H9 (cell line): ENCODE measurements at regions not wholly inside any gene's neighbourhood (a gene's known extent, or its start where the extent isn't known, plus 50 kb on each side); places are given as distances from the start of the nearest gene placed in this dataset. TPM values are rescaled to one million over a fixed set of nuclear protein-coding genes. Genes with fewer than 3 reads are reported as not detected.

Source experiments
- DNase-seq: peaks from one replicate; pipeline ENCODE4 v3.0.0-alpha.2; 2017
- H2AFZ ChIP-seq: one replicate; pipeline ENCODE4 v1.6.1; 2013; ENCODE audit warnings: mild to moderate bottlenecking, low read length, control low read depth, moderate library complexity
- H2AK5ac ChIP-seq: 2 replicates; pipeline ENCODE4 v1.6.1; 2013; ENCODE audit warnings: low read length, control low read depth, mixed read lengths; ENCODE audit not compliant: insufficient read length
- H2BK120ac ChIP-seq: one replicate; pipeline ENCODE4 v1.6.1; 2013; ENCODE audit warnings: low read depth, mild to moderate bottlenecking, low read length, control low read depth, inconsistent platforms; ENCODE audit not compliant: poor library complexity, severe bottlenecking
- H2BK12ac ChIP-seq: 2 replicates; pipeline ENCODE4 v1.6.1; 2013; ENCODE audit warnings: low read length, control low read depth, mixed read lengths, low read depth; ENCODE audit not compliant: insufficient read length
- H2BK15ac ChIP-seq: 2 replicates; pipeline ENCODE4 v1.6.1; 2013; ENCODE audit warnings: low read depth, low read length, control low read depth
- H2BK20ac ChIP-seq: one replicate; pipeline ENCODE4 v1.6.1; 2013; ENCODE audit warnings: low read depth, mild to moderate bottlenecking, low read length, control low read depth, inconsistent platforms; ENCODE audit not compliant: poor library complexity, severe bottlenecking
- H2BK5ac ChIP-seq: 2 replicates; pipeline ENCODE4 v1.6.1; 2013; ENCODE audit warnings: low read length, control low read depth, mixed read lengths; ENCODE audit not compliant: insufficient read length
- H3K14ac ChIP-seq: 2 replicates; pipeline ENCODE4 v1.6.1; 2013; ENCODE audit warnings: low read length, control low read depth; ENCODE audit not compliant: insufficient read depth
- H3K18ac ChIP-seq: 2 replicates; pipeline ENCODE4 v1.6.1; 2013; ENCODE audit warnings: low read depth, mild to moderate bottlenecking, mixed read lengths, low read length, control low read depth; ENCODE audit not compliant: insufficient read length
- H3K23ac ChIP-seq: 2 replicates; pipeline ENCODE4 v1.6.1; 2013; ENCODE audit warnings: low read length, control low read depth, mixed read lengths, low read depth; ENCODE audit not compliant: insufficient read length
- H3K23me2 ChIP-seq: 2 replicates; pipeline ENCODE4 v1.6.1; 2013; ENCODE audit warnings: low read depth, mild to moderate bottlenecking, mixed read lengths, low read length, control low read depth; ENCODE audit not compliant: insufficient read length, poor library complexity, severe bottlenecking
- H3K27ac ChIP-seq: 2 replicates; pipeline ENCODE4 v1.5.1; 2013; ENCODE audit warnings: low read length, control low read depth, mixed read lengths, low read depth; ENCODE audit not compliant: insufficient read length
- H3K27me3 ChIP-seq: 2 replicates; pipeline ENCODE4 v1.6.1; 2013; ENCODE audit warnings: low read length, control low read depth, inconsistent platforms; ENCODE audit not compliant: insufficient read depth
- H3K4ac ChIP-seq: 2 replicates; pipeline ENCODE4 v1.6.1; 2013; ENCODE audit warnings: low read depth, mild to moderate bottlenecking, control low read depth, inconsistent platforms, low read length, moderate library complexity
- H3K4me1 ChIP-seq: 2 replicates; pipeline ENCODE4 v1.6.1; 2013; ENCODE audit warnings: low read length, control low read depth, inconsistent platforms; ENCODE audit not compliant: insufficient read depth
- H3K4me2 ChIP-seq: 2 replicates; pipeline ENCODE4 v1.6.1; 2013; ENCODE audit warnings: low read length, control low read depth, mixed read lengths; ENCODE audit not compliant: insufficient read length, insufficient read depth
- H3K56ac ChIP-seq: 2 replicates; pipeline ENCODE4 v1.6.1; 2013; ENCODE audit warnings: low read depth, mild to moderate bottlenecking, mixed read lengths, low read length, control low read depth; ENCODE audit not compliant: insufficient read length
- H3K79me1 ChIP-seq: 2 replicates; pipeline ENCODE4 v1.6.1; 2013; ENCODE audit warnings: low read depth, mild to moderate bottlenecking, moderate library complexity, low read length, control low read depth, inconsistent platforms; ENCODE audit not compliant: insufficient read depth, poor library complexity, severe bottlenecking
- H3K79me2 ChIP-seq: 2 replicates; pipeline ENCODE4 v1.6.1; 2013; ENCODE audit warnings: low read length, control low read depth, inconsistent platforms; ENCODE audit not compliant: insufficient read depth
- H3K9ac ChIP-seq: 2 replicates; pipeline ENCODE4 v1.6.1; 2013; ENCODE audit warnings: low read length, control low read depth, mixed read lengths; ENCODE audit not compliant: insufficient read length; ENCODE audit errors: extremely low read depth
- H3K9me3 ChIP-seq: one replicate; pipeline ENCODE4 v1.6.1; 2013; ENCODE audit warnings: low read depth, low read length, inconsistent platforms; ENCODE audit not compliant: control insufficient read depth
- H3T11ph ChIP-seq: one replicate; pipeline ENCODE4 v1.6.1; 2013; ENCODE audit warnings: mild to moderate bottlenecking, low read length, control low read depth, inconsistent platforms
- H4K20me1 ChIP-seq: one replicate; pipeline ENCODE4 v1.6.1; 2013; ENCODE audit not compliant: control insufficient read depth, insufficient read length, insufficient read depth
- H4K5ac ChIP-seq: 2 replicates; pipeline ENCODE4 v1.6.1; 2013; ENCODE audit warnings: low read depth, mild to moderate bottlenecking, mixed read lengths, low read length, control low read depth; ENCODE audit not compliant: insufficient read length
- H4K8ac ChIP-seq: replicated peaks from 2 replicates; pipeline ENCODE4 v1.6.1; 2013; ENCODE audit warnings: low read length, control low read depth, mixed read lengths, low read depth; ENCODE audit not compliant: insufficient read length
- H4K91ac ChIP-seq: 2 replicates; pipeline ENCODE4 v1.6.1; 2013; ENCODE audit warnings: low read depth, mild to moderate bottlenecking, moderate library complexity, mixed read lengths, low read length, control low read depth; ENCODE audit not compliant: insufficient read length
- H3K27ac Mint-ChIP-seq, 3 experiments: 2 replicates in 2 of 3; 3 replicates in 1 of 3; pipeline ENCODE4 v1.8.0; 2020 to 2021; ENCODE audit warnings: mixed read lengths in 3 of 3, mild to moderate bottlenecking in 1 of 3, moderate library complexity in 1 of 3
- H3K27me3 Mint-ChIP-seq: 2 replicates; pipeline ENCODE4 v1.8.0; 2021; ENCODE audit warnings: low read depth, mild to moderate bottlenecking, moderate library complexity, mixed read lengths
- H3K36me3 Mint-ChIP-seq, 3 experiments: 2 replicates in 2 of 3; 3 replicates in 1 of 3; pipeline ENCODE4 v1.8.0; 2020 to 2021; ENCODE audit warnings: low read depth in 3 of 3, mixed read lengths in 3 of 3; ENCODE audit not compliant: insufficient read depth in 1 of 3
- H3K4me1 Mint-ChIP-seq, 2 experiments: 2 replicates each; pipeline ENCODE4 v1.8.0; 2020; ENCODE audit warnings: mixed read lengths in 2 of 2
- H3K4me3 Mint-ChIP-seq, 2 experiments: 2 replicates in 1 of 2; 3 replicates in 1 of 2; pipeline ENCODE4 v1.8.0; 2020 to 2021; ENCODE audit warnings: mild to moderate bottlenecking in 2 of 2, mixed read lengths in 2 of 2, moderate library complexity in 1 of 2
- H3K9me3 Mint-ChIP-seq, 2 experiments: 2 replicates in 1 of 2; 3 replicates in 1 of 2; pipeline ENCODE4 v1.8.0; 2020; ENCODE audit warnings: mild to moderate bottlenecking in 2 of 2, mixed read lengths in 2 of 2, moderate library complexity in 1 of 2
- CTCF ChIP-seq: fragments of 200-600 bp; sonication (generic); conservative IDR thresholded peaks from 3 replicates; pipeline ENCODE4 v1.8.0; 2021; ENCODE audit warnings: antibody characterized with exemption, mild to moderate bottlenecking
- WGBS: extraction: QIAGEN DNeasy Blood & Tissue Kit; methylation state at CpG from one replicate; pipeline ENCODE4 v1.1.7; 2013; ENCODE audit warnings: missing lambda C conversion rate, low lambda C conversion rate, mixed read lengths; ENCODE audit not compliant: insufficient read length; ENCODE audit errors: extremely low coverage; 5-methylcytosine and 5-hydroxymethylcytosine counted together
- microRNA-seq: library from miRNA; unstranded; fragments of <30 nt; microRNA quantifications from one replicate; pipeline ENCODE4, GENCODE V29; 2020; ENCODE audit warnings: borderline microRNAs expressed

- no peaks in the 10 kb centered on the region for H3K9me3 ChIP-seq
These were observed 50.5 kb upstream of the CREB1 start for GRCh38 chr2:207479198-207479785.

More at GRCh38 chr2:207479198-207479785, 50.5 kb upstream of the CREB1 start:
- no peak overlapping the region for H3K4ac ChIP-seq
- no peaks in the 10 kb centered on the region for H3K27me3 ChIP-seq
- H2BK5ac ChIP-seq: no peak overlapping the region
- no peak overlapping the region for H4K5ac ChIP-seq
- WGBS: no CpG with 5 or more reads among the region's 5 CpGs
- H3K4me1 Mint-ChIP-seq: peaks cover 24 to 35% of the 10 kb centered on the region in 2 experiments
- H4K91ac ChIP-seq: no peak overlapping the region
- H3K9ac ChIP-seq: no peak overlapping the region
- no peaks in the 10 kb centered on the region for H3K23me2 ChIP-seq
- H3K27ac Mint-ChIP-seq: no peak overlapping the region
- no peak overlapping the region for H3K56ac ChIP-seq
- no peaks in the 10 kb centered on the region for H3K79me1 ChIP-seq
- H3K4me3 Mint-ChIP-seq: no peak overlapping the region
- TF ChIP-seq CTCF: no peak
- no peak overlapping the region for H2BK120ac ChIP-seq
- peaks cover 3% of the 10 kb centered on the region; the same call in 1 of the 2 replicates for H3K4me1 ChIP-seq
- no peaks in the 10 kb centered on the region for H3K79me2 ChIP-seq
- H2BK20ac ChIP-seq: no peak overlapping the region
- no peak overlapping the region for H2BK15ac ChIP-seq
- no peak overlapping the region for H3K27ac ChIP-seq
- no peak overlapping the region for H2BK12ac ChIP-seq
- no peak overlapping the region for H3T11ph ChIP-seq
- no peaks in the 10 kb centered on the region for H4K20me1 ChIP-seq
- H3K4me2 ChIP-seq: no peak overlapping the region
- no peaks in the 10 kb centered on the region for H3K9me3 Mint-ChIP-seq
- H2AFZ ChIP-seq: no peak overlapping the region
- H3K23ac ChIP-seq: no peak overlapping the region
- no peak for DNase-seq
- no peak overlapping the region for H2AK5ac ChIP-seq
- H3K27me3 Mint-ChIP-seq: no peaks in the 10 kb centered on the region
- no peaks in the 10 kb centered on the region for H3K36me3 Mint-ChIP-seq
- H3K14ac ChIP-seq: no peak overlapping the region
- no peak overlapping the region for H4K8ac ChIP-seq
- no peak overlapping the region for H3K18ac ChIP-seq

Small RNA genes lying in the stretch of these regions (microRNA-seq; reads per million reads assigned to microRNA genes)
- gene MIR1302-4: not detected
